ENCODE measurements at regions not wholly inside any gene's neighbourhood (a gene's known extent, or its start where the extent isn't known, plus 50 kb on each side); places are given as distances from the start of the nearest gene placed in this dataset.

DNA sequence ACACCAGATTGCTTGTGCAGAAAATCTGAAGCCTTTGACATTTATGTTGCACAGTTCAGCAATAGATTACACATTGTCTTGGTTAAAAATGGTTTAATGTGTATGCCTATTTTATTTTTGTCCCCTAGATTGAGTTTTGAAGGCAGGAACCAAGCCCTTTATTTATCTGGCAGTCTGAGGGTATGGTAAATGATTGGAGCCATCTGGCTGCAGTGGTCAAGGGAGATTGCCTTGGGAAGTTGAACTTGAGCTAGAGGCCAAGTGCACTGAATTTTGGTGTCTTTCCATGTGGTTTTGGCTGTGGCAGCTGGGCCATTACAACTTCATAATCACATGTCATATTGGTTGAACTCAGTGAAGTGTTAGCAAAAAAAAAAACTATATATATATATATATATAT lies 248.7 kb upstream of the C2CD4B start:
- TF ChIP-seq FOXJ3 (CRISPR knock-in tag; IDR thresholded peaks at IDR 0.05; ENCODE audit: borderline replicate concordance) = no peak
- TF ChIP-seq, protein P1, sequence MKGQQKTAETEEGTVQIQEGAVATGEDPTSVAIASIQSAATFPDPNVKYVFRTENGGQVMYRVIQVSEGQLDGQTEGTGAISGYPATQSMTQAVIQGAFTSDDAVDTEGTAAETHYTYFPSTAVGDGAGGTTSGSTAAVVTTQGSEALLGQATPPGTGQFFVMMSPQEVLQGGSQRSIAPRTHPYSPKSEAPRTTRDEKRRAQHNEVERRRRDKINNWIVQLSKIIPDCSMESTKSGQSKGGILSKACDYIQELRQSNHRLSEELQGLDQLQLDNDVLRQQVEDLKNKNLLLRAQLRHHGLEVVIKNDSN (CRISPR knock-in tag; IDR thresholded peaks at IDR 0.05) = no peak
- TF ChIP-seq, protein P2, sequence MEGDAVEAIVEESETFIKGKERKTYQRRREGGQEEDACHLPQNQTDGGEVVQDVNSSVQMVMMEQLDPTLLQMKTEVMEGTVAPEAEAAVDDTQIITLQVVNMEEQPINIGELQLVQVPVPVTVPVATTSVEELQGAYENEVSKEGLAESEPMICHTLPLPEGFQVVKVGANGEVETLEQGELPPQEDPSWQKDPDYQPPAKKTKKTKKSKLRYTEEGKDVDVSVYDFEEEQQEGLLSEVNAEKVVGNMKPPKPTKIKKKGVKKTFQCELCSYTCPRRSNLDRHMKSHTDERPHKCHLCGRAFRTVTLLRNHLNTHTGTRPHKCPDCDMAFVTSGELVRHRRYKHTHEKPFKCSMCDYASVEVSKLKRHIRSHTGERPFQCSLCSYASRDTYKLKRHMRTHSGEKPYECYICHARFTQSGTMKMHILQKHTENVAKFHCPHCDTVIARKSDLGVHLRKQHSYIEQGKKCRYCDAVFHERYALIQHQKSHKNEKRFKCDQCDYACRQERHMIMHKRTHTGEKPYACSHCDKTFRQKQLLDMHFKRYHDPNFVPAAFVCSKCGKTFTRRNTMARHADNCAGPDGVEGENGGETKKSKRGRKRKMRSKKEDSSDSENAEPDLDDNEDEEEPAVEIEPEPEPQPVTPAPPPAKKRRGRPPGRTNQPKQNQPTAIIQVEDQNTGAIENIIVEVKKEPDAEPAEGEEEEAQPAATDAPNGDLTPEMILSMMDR (IDR thresholded peaks at IDR 0.05) = no peak
- TF ChIP-seq FOXP1 (CRISPR knock-in tag; IDR thresholded peaks at IDR 0.05; ENCODE audit: borderline replicate concordance) = no peak
- TF ChIP-seq ZNF263 (CRISPR knock-in tag; IDR thresholded peaks at IDR 0.05; ENCODE audit: low read depth) = no peak
- TF ChIP-seq, protein P3, sequence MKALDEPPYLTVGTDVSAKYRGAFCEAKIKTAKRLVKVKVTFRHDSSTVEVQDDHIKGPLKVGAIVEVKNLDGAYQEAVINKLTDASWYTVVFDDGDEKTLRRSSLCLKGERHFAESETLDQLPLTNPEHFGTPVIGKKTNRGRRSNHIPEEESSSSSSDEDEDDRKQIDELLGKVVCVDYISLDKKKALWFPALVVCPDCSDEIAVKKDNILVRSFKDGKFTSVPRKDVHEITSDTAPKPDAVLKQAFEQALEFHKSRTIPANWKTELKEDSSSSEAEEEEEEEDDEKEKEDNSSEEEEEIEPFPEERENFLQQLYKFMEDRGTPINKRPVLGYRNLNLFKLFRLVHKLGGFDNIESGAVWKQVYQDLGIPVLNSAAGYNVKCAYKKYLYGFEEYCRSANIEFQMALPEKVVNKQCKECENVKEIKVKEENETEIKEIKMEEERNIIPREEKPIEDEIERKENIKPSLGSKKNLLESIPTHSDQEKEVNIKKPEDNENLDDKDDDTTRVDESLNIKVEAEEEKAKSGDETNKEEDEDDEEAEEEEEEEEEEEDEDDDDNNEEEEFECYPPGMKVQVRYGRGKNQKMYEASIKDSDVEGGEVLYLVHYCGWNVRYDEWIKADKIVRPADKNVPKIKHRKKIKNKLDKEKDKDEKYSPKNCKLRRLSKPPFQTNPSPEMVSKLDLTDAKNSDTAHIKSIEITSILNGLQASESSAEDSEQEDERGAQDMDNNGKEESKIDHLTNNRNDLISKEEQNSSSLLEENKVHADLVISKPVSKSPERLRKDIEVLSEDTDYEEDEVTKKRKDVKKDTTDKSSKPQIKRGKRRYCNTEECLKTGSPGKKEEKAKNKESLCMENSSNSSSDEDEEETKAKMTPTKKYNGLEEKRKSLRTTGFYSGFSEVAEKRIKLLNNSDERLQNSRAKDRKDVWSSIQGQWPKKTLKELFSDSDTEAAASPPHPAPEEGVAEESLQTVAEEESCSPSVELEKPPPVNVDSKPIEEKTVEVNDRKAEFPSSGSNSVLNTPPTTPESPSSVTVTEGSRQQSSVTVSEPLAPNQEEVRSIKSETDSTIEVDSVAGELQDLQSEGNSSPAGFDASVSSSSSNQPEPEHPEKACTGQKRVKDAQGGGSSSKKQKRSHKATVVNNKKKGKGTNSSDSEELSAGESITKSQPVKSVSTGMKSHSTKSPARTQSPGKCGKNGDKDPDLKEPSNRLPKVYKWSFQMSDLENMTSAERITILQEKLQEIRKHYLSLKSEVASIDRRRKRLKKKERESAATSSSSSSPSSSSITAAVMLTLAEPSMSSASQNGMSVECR (CRISPR knock-in tag; IDR thresholded peaks at IDR 0.05; ENCODE audit: borderline replicate concordance) = no peak
- TF ChIP-seq, protein P4, sequence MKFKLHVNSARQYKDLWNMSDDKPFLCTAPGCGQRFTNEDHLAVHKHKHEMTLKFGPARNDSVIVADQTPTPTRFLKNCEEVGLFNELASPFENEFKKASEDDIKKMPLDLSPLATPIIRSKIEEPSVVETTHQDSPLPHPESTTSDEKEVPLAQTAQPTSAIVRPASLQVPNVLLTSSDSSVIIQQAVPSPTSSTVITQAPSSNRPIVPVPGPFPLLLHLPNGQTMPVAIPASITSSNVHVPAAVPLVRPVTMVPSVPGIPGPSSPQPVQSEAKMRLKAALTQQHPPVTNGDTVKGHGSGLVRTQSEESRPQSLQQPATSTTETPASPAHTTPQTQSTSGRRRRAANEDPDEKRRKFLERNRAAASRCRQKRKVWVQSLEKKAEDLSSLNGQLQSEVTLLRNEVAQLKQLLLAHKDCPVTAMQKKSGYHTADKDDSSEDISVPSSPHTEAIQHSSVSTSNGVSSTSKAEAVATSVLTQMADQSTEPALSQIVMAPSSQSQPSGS (CRISPR knock-in tag; IDR thresholded peaks at IDR 0.05; ENCODE audit: borderline replicate concordance, low read depth) = no peak
- TF ChIP-seq PRRX2 (CRISPR knock-in tag; IDR thresholded peaks at IDR 0.05) = no peak
- TF ChIP-seq JUN (CRISPR knock-in tag; IDR thresholded peaks at IDR 0.05) = no peak
- TF ChIP-seq TEAD1 (CRISPR knock-in tag; IDR thresholded peaks at IDR 0.05) = no peak
- no peak for TF ChIP-seq ZNF671 (CRISPR knock-in tag; IDR thresholded peaks at IDR 0.05)
- TF ChIP-seq, protein P5, sequence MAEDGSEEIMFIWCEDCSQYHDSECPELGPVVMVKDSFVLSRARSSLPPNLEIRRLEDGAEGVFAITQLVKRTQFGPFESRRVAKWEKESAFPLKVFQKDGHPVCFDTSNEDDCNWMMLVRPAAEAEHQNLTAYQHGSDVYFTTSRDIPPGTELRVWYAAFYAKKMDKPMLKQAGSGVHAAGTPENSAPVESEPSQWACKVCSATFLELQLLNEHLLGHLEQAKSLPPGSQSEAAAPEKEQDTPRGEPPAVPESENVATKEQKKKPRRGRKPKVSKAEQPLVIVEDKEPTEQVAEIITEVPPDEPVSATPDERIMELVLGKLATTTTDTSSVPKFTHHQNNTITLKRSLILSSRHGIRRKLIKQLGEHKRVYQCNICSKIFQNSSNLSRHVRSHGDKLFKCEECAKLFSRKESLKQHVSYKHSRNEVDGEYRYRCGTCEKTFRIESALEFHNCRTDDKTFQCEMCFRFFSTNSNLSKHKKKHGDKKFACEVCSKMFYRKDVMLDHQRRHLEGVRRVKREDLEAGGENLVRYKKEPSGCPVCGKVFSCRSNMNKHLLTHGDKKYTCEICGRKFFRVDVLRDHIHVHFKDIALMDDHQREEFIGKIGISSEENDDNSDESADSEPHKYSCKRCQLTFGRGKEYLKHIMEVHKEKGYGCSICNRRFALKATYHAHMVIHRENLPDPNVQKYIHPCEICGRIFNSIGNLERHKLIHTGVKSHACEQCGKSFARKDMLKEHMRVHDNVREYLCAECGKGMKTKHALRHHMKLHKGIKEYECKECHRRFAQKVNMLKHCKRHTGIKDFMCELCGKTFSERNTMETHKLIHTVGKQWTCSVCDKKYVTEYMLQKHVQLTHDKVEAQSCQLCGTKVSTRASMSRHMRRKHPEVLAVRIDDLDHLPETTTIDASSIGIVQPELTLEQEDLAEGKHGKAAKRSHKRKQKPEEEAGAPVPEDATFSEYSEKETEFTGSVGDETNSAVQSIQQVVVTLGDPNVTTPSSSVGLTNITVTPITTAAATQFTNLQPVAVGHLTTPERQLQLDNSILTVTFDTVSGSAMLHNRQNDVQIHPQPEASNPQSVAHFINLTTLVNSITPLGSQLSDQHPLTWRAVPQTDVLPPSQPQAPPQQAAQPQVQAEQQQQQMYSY (CRISPR knock-in tag; IDR thresholded peaks at IDR 0.05) = no peak
- TF ChIP-seq, protein P6, sequence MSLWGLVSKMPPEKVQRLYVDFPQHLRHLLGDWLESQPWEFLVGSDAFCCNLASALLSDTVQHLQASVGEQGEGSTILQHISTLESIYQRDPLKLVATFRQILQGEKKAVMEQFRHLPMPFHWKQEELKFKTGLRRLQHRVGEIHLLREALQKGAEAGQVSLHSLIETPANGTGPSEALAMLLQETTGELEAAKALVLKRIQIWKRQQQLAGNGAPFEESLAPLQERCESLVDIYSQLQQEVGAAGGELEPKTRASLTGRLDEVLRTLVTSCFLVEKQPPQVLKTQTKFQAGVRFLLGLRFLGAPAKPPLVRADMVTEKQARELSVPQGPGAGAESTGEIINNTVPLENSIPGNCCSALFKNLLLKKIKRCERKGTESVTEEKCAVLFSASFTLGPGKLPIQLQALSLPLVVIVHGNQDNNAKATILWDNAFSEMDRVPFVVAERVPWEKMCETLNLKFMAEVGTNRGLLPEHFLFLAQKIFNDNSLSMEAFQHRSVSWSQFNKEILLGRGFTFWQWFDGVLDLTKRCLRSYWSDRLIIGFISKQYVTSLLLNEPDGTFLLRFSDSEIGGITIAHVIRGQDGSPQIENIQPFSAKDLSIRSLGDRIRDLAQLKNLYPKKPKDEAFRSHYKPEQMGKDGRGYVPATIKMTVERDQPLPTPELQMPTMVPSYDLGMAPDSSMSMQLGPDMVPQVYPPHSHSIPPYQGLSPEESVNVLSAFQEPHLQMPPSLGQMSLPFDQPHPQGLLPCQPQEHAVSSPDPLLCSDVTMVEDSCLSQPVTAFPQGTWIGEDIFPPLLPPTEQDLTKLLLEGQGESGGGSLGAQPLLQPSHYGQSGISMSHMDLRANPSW (CRISPR knock-in tag; conservative IDR thresholded peaks at IDR 0.05; ENCODE audit: low read depth) = no peak
- TF ChIP-seq CREB1 (CRISPR knock-in tag; IDR thresholded peaks at IDR 0.05) = no peak
